ENCODE measurements at regions not wholly inside any gene's neighbourhood (a gene's known extent, or its start where the extent isn't known, plus 50 kb on each side); places are given as distances from the start of the nearest gene placed in this dataset.

DNA sequence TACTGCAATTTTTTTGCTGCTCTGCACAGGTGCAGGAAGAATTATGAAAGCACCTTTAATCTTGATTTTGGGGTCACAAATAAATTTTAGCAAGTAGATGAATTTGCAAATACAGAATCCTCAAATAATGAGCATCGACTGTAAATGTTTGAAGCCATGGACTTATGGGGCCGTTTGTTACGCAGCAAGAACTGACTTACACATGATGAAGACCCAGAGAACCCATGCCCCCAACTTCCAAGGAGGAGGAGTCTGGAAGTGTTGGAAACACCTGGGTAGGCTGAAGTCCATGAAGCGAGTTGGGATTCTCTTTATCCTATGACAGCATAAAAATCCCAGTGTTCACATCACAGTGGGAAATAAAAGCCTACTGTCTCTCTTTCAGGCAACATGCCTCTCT lies 176.6 kb downstream of the RBFOX3 start:
- TF ChIP-seq, protein P1, sequence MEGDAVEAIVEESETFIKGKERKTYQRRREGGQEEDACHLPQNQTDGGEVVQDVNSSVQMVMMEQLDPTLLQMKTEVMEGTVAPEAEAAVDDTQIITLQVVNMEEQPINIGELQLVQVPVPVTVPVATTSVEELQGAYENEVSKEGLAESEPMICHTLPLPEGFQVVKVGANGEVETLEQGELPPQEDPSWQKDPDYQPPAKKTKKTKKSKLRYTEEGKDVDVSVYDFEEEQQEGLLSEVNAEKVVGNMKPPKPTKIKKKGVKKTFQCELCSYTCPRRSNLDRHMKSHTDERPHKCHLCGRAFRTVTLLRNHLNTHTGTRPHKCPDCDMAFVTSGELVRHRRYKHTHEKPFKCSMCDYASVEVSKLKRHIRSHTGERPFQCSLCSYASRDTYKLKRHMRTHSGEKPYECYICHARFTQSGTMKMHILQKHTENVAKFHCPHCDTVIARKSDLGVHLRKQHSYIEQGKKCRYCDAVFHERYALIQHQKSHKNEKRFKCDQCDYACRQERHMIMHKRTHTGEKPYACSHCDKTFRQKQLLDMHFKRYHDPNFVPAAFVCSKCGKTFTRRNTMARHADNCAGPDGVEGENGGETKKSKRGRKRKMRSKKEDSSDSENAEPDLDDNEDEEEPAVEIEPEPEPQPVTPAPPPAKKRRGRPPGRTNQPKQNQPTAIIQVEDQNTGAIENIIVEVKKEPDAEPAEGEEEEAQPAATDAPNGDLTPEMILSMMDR (IDR thresholded peaks at IDR 0.05; ENCODE audit: insufficient read depth, low read depth, low read length), result no peak
- Histone ChIP-seq H3K4me3 (ENCODE audit: low read depth, low read length) (no peak overlapping the region), H3K27me3 (ENCODE audit: control insufficient read depth, insufficient read depth, low read length) (no peaks in the 10 kb centered on the region), H3K36me3 (ENCODE audit: control insufficient read depth, insufficient read depth, low read length) (no peaks in the 10 kb centered on the region)
- POLR2A ChIA-PET, result no interaction called here
- CTCF ChIA-PET, result no interaction called here
- no peak for DNase-seq (ENCODE audit: low read depth)

DNA sequence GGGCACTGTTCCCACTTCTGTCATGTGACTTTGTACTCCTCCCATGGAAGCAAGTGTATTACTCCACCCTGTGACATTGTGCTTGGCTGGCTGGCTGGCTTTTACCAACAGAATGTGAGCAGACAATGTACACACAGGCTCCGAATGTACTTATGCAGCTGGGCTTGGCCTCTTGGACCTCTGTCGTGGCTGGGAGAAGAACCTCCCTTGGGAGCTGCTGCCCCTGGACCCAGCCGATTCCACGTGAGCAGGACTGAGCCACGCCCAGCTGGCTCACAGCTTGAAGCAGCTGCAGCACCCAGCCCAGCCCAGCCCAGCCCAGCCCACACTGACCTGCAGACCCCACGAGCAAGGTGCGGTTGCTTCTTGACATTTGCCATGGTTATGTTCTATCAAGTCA lies 177.5 kb downstream of the RBFOX3 start:
- DNase-seq (ENCODE audit: low read depth), result no peak
- H3K4me3 ChIP-seq (ENCODE audit: low read depth, low read length), result no peak overlapping the region
- H3K36me3 ChIP-seq (ENCODE audit: control insufficient read depth, insufficient read depth, low read length), result no peaks in the 10 kb centered on the region
- H3K27me3 ChIP-seq (ENCODE audit: control insufficient read depth, insufficient read depth, low read length), result no peaks in the 10 kb centered on the region
- TF ChIP-seq, protein P1 (IDR thresholded peaks at IDR 0.05; ENCODE audit: insufficient read depth, low read depth, low read length), result no peak
- ChIA-PET POLR2A (no interaction called here), CTCF (interaction anchor here (1.1 kb wide), 1 partner anchor 40 kb away, joined by 3 read pairs; no protein-coding TSS in a partner anchor)

DNA sequence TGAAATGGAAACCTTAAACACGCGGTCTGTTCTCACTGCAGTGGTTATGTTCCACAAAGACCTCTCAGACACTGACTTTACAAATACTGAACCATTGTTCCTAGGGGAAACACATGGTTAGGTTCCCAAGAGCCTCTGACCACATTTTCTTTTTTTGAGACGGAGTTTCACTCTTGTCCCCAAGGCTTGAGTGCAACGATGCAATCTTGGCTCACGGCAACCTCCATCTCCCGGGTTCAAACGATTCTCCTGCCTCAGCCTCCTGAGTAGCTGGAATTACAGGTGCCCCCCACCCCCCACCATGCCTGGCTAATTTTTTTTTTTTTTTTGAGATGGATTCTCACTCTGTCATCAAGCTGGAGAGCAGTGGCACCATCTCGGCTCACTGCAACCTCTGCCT lies 179.7 kb downstream of the RBFOX3 start:
- ChIA-PET CTCF (no interaction called here), POLR2A (no interaction called here)
- H3K27me3 ChIP-seq (ENCODE audit: control insufficient read depth, insufficient read depth, low read length), result no peaks in the 10 kb centered on the region
- H3K4me3 ChIP-seq (ENCODE audit: low read depth, low read length), result no peak overlapping the region
- TF ChIP-seq, protein P1 (IDR thresholded peaks at IDR 0.05; ENCODE audit: insufficient read depth, low read depth, low read length), result no peak
- no peak for DNase-seq (ENCODE audit: low read depth)
- no peaks in the 10 kb centered on the region for H3K36me3 ChIP-seq (ENCODE audit: control insufficient read depth, insufficient read depth, low read length)

DNA sequence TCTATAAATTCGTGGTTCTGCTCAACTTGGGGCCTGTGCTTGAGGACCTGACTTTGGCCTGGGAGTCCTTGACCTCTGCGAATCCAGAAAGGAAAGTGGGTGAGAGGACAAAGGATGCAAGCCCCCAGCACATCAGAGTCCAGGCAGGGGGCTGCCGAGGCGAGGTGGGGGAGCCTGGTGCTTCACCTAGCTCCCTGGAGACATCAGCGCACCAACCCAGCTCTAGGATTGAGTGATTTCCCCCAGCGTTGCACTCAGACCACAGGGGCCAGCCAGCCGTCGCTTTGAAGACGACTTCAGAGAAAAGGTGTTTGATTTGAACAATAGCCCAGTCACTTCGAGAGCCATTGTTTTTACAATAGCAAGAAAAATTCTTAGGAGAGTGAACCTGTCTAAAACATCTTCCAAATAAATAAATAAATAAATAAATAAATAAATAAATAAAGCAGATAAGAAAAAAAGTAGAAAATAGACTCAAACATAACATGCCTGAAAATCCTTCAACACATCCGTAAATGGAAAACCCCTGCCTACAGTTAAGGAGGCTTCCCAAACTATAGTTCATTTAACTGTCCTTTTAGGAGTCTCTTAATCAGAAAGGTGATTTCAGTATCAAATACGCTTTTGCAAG lies 180.9 kb downstream of the RBFOX3 start:
- no peaks in the 10 kb centered on the region for H3K36me3 ChIP-seq (ENCODE audit: control insufficient read depth, insufficient read depth, low read length)
- H3K27me3 ChIP-seq (ENCODE audit: control insufficient read depth, insufficient read depth, low read length), result no peaks in the 10 kb centered on the region
- no peak overlapping the region for H3K4me3 ChIP-seq (ENCODE audit: low read depth, low read length)
- ChIA-PET CTCF (no interaction called here), POLR2A (no interaction called here)
- no peak for DNase-seq (ENCODE audit: low read depth)
- TF ChIP-seq, protein P1 (IDR thresholded peaks at IDR 0.05; ENCODE audit: insufficient read depth, low read depth, low read length), result no peak

DNA sequence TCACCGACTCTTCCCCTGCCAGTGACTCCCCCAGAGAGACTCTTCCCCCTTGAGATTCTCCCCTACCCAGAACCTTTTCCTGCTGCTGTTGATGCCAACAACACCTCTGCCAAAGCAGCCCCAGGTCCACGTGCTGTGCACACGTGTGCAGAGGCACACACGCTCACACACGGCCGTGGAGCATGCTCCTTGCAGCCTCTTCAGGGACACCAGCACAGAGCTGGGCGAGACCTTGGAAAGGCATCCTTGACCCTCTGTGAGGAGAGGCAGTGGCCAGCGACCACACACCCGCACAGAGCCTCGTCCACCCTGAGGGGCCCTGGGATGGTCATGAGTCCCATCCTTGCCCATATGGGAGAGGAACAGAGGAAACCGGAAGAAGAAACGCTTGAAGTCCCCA lies 181.9 kb downstream of the RBFOX3 start:
- ChIA-PET POLR2A (no interaction called here), CTCF (no interaction called here)
- Histone ChIP-seq H3K27me3 (ENCODE audit: control insufficient read depth, insufficient read depth, low read length) (no peaks in the 10 kb centered on the region), H3K36me3 (ENCODE audit: control insufficient read depth, insufficient read depth, low read length) (no peaks in the 10 kb centered on the region), H3K4me3 (ENCODE audit: low read depth, low read length) (no peak overlapping the region)
- TF ChIP-seq, protein P1 (IDR thresholded peaks at IDR 0.05; ENCODE audit: insufficient read depth, low read depth, low read length), result no peak
- DNase-seq (ENCODE audit: low read depth), result no peak

All from BJ (cell line).